HG03575 (cell line): ENCODE measurements at regions not wholly inside any gene's neighbourhood (a gene's known extent, or its start where the extent isn't known, plus 50 kb on each side); places are given as distances from the start of the nearest gene placed in this dataset.
"Not testable (repeated sequence)": the region's sequence is repeated elsewhere in the genome, so short reads cannot be mapped to it uniquely, and the experiment has no call there.

ENCODE experiments used
- ATAC-seq: cut with Tn5 transposase; IDR thresholded peaks from one replicate; pipeline ENCODE4 v1.9.1; 2021; ENCODE audit not compliant: unreplicated experiment, insufficient number of reproducible peaks, low FRiP score; ENCODE audit errors: extremely low read depth

GRCh38 chr12:105667973-105668743 is 337.7 kb downstream of the C12orf75 start:
- no peak for ATAC-seq

GRCh38 chr12:105670672-105671071 is 340.2 kb downstream of the C12orf75 start:
- no peak for ATAC-seq

GRCh38 chr12:105671720-105672119 is 341.2 kb downstream of the C12orf75 start:
- no peak for ATAC-seq

DNA sequence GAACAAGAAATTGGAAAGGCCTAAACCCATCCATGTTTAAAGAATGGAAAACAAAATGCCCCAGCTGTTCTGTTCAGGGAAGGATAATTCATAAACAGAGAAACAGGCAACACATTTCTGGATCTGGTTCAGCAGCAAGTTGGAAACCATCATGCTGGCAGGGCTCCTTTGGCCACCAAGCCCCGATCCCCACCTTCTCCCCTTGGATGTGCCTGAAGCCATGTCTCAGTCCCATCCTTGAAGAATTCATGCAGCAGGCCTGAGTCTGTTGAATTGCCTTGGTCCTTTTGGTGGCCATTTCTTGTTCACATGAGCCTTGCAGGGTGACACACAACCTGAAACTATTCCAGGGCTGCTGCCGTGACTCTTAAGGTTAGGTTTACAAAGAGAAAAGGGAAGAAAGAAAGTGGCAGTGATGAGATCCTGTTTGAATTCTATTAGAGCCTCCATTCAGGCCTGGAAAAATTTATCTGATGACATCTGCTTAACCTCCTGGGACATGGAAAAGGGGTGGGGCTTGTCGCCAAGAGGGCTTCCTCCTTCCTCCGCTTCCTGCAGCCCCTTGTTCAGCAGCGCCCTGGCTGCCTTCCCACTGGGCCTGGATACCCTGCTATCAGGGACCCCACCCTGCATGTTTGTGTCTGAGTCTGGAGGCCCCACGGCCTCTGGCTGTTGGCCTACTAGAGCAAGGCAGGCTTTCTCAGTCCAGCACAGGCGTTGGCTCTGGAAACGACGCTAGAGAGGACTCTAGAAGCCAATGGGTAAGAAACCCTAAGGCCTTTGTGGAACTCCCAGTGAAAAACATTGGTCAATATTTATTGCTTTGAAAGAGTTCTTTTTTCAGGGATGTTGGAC is 341.9 kb downstream of the C12orf75 start:
- ATAC-seq, result no peak

DNA sequence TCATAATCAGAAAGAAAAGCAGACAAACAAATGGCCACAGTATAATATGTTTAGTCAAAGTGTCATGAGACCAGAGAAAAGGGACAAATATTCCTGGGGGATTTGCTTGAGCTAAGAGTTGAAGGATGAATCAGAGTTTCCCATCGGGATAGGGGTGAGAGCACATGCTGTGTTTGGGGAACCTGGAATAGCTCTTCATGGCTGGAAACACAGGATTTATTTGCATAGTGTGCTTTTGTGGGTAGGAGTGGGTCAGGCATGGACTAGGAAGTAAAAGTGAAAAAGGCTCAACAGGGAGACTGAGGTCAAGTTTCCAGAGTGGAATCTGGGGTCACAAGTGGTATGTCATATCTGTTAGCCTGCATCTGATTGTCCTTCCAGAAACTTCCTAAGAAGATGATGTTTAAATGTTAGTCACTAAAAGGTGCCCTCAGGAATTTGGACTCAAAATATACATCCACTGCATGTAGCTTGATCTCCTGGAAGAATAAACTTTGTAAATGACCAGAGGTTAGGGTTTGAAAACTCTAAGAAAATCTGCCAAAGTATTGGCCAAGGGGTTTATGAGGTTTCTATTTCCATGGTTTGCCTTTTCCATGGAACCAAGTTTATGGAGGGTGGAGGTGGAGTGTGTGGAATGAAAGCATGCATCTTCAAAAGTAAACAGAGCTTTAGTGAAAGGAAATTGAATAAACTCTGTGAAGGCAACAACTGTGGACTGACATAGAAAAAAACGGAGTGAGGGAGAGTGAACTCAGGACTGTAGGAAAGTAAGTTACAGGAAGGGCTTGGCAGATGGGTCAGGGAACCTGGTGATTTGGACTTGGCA is 344.6 kb downstream of the C12orf75 start:
- no peak for ATAC-seq

DNA sequence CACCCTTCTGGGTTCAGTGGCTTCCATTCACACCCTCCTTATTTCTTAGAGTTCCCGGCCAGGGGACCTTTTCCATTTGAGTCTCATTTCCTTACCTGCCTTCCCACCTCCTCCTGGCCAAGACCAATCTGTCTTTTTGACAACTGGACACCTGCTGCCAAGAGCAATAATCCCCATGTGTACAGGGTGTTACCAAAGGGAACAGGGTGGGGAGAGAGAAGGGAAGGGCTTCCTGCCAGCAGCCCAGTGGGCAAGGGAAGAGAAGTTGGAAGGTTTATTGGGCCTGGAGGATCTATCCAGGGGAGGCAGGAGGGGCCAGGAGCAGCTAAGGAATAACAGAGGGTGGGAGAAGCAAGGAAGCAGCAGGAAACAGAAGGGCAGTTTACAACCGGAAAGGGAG is 346.2 kb downstream of the C12orf75 start:
- ATAC-seq, result no peak

GRCh38 chr12:105677672-105678071 is 347.2 kb downstream of the C12orf75 start:
- no peak for ATAC-seq

- ATAC-seq, result no peak
These were observed 349.5 kb downstream of the C12orf75 start for GRCh38 chr12:105679982-105680381.

- no peak for ATAC-seq
These were observed 350.9 kb downstream of the C12orf75 start for GRCh38 chr12:105681341-105681740.

DNA sequence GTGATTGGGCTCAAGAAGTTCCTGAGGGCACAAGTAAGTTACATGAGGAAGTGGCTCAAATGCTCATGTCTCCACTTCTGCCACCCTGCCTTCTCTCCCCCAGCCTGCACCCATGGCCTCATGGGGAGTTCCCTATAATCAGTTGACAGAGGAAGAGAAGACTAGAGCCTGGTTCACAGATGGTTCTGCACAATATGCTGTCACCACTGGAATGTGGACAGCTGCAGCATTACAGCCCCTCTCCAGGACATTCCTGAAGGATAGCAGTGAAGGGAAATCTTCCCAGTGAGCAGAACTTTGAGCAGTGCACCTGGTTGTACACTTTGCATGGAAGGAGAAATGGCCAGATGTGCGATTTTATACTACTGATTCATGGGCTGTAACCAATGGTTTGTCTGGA is 352.3 kb downstream of the C12orf75 start:
- ATAC-seq, result not testable (repeated sequence)

GRCh38 chr12:105683836-105684235 is 353.3 kb downstream of the C12orf75 start:
- not testable (repeated sequence) for ATAC-seq

DNA sequence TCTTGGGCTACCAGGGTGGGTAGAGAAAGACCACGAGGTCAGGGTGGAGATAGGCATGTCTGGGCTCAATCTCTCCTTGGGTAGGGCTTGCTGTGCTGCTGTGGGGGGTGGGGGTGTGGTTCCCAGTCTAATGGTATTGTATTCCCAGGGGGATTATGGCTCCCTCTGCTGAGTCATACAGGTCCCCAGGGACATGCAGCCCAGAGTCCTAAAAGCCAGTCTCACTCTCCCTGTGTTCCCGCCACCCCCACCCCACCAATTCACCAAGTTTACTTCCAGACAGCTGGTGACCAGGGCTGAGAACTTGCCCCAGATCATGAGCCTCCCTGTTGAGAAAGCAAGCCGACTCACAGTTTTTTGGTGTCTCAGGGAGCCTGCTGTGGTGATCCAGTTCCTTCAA is 367.6 kb downstream of the C12orf75 start:
- no peak for ATAC-seq

DNA sequence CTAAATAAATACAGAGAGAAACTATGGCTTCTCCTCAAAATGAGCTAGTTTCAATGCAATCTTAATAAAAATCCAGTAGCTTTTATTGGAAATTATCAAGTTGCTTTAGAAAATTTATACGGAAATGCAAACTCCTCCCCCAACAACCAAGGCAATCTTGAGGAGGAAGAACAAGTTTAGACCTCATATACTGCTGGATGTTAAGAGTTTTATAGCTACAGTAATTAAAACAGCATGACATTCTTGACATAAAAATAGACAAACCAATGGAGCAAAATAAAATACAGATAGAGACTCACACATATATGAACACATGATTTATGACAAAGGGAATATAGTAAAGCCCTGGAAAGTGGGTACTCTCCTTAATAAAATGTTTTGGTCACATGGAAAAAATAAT is 368.7 kb downstream of the C12orf75 start:
- no peak for ATAC-seq

DNA sequence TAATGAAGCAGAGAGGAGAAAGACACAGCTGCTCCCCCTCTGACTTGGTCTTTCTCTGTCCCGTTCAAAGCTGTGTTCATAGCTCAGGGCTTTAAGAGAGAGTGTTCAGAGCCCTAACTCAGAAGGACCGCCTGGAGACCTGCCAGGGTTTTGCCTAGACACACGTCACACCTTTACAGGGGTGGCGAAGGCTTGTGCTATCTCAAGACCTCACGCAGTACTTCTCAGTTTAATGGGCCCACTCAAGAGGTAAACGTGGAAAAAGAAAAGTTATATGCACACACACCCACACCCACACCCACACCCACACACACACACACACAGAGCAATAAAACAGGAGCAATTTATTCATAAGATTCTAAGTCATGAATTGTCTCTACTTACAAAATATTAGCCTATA is 374.3 kb downstream of the C12orf75 start:
- no peak for ATAC-seq

- no peak for ATAC-seq
These were observed 374.7 kb downstream of the C12orf75 start for GRCh38 chr12:105705235-105705634.

- ATAC-seq, result no peak
These were observed 375.3 kb downstream of the C12orf75 start for GRCh38 chr12:105705765-105706164.

GRCh38 chr12:105706321-105706972 is 376.0 kb downstream of the C12orf75 start:
- ATAC-seq, result no peak

GRCh38 chr12:105706973-105707334 is 376.5 kb downstream of the C12orf75 start:
- no peak for ATAC-seq
